H1 (cell line): ENCODE measurements at regions not wholly inside any gene's neighbourhood (a gene's known extent, or its start where the extent isn't known, plus 50 kb on each side); places are given as distances from the start of the nearest gene placed in this dataset.

ENCODE experiments used
- GABPA ChIP-seq: IDR thresholded peaks from 2 replicates; pipeline ENCODE4 v1.6.1; 2011; ENCODE audit warnings: mild to moderate bottlenecking, low read length, moderate library complexity, borderline replicate concordance; ENCODE audit not compliant: insufficient read depth
- TBP ChIP-seq: IDR thresholded peaks from 2 replicates; pipeline ENCODE4 v1.6.1; 2011; ENCODE audit warnings: low read depth, low read length, improper control_type of control experiment

GRCh38 chr9:18238752-18239447, 235.1 kb upstream of the ADAMTSL1 start:
- TF ChIP-seq GABPA (no peak), TBP (no peak)
